ENCODE measurements at regions not wholly inside any gene's neighbourhood (a gene's known extent, or its start where the extent isn't known, plus 50 kb on each side); places are given as distances from the start of the nearest gene placed in this dataset.

DNA sequence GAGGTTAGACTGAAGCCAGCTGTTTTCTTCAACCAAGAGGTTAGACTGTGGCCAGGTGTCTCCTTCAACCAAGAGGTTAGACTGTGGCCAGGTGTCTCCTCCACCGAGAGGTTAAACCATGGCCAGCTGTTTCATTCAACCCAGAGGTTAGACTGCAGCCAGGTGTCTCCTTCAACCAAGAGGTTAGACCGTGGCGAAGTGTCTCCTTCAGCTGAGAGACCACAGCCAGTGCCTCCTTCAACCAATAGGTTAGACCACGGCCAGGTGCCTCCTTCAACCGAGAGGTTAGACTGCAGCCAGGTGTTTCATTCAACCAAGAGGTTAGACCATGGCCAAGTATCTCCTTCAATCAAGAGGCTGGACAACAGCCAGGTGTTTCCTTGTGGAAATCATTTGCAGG is 498.1 kb downstream of the TBC1D22A start:
- no peaks in the 10 kb centered on the region for H3K9me2 ChIP-seq (replicated peaks; ENCODE audit: low read depth, low read length)
- H3K4me2 ChIP-seq (ENCODE audit: low read depth, low read length, poor library complexity, severe bottlenecking) = no peak overlapping the region
- peaks cover 8% of the 10 kb centered on the region; the same call in 1 of the 2 replicates for H3K9me3 ChIP-seq (ENCODE audit: insufficient read depth, low read depth, low read length)
- no peaks in the 10 kb centered on the region for H3K36me3 ChIP-seq (ENCODE audit: insufficient read depth, low read length)
- H4K20me1 ChIP-seq (ENCODE audit: insufficient read depth, low read length, poor library complexity, severe bottlenecking) = no peaks in the 10 kb centered on the region
- no peaks in the 10 kb centered on the region for H3K27me3 ChIP-seq (ENCODE audit: insufficient read depth, low read length, poor library complexity, severe bottlenecking)
- no peak overlapping the region for H2AFZ ChIP-seq (ENCODE audit: low read length)
- no peak for TF ChIP-seq EZH2phosphoT487 (IDR thresholded peaks at IDR 0.05; ENCODE audit: borderline replicate concordance)
- TF ChIP-seq, protein P1, sequence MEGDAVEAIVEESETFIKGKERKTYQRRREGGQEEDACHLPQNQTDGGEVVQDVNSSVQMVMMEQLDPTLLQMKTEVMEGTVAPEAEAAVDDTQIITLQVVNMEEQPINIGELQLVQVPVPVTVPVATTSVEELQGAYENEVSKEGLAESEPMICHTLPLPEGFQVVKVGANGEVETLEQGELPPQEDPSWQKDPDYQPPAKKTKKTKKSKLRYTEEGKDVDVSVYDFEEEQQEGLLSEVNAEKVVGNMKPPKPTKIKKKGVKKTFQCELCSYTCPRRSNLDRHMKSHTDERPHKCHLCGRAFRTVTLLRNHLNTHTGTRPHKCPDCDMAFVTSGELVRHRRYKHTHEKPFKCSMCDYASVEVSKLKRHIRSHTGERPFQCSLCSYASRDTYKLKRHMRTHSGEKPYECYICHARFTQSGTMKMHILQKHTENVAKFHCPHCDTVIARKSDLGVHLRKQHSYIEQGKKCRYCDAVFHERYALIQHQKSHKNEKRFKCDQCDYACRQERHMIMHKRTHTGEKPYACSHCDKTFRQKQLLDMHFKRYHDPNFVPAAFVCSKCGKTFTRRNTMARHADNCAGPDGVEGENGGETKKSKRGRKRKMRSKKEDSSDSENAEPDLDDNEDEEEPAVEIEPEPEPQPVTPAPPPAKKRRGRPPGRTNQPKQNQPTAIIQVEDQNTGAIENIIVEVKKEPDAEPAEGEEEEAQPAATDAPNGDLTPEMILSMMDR (conservative IDR thresholded peaks at IDR 0.05; ENCODE audit: low read length) = no peak
- no peaks in the 10 kb centered on the region for H3K4me1 ChIP-seq (ENCODE audit: insufficient read depth, low read length, poor library complexity, severe bottlenecking)
- no peak overlapping the region for H3K4me3 ChIP-seq (ENCODE audit: low read length, poor library complexity, severe bottlenecking)
- no peaks in the 10 kb centered on the region for H3F3A ChIP-seq (ENCODE audit: low read depth)
- H3K79me2 ChIP-seq (ENCODE audit: insufficient read depth, low read length) = no peaks in the 10 kb centered on the region
- H3K9ac ChIP-seq (ENCODE audit: low read depth, low read length, poor library complexity, severe bottlenecking) = no peak overlapping the region

DNA sequence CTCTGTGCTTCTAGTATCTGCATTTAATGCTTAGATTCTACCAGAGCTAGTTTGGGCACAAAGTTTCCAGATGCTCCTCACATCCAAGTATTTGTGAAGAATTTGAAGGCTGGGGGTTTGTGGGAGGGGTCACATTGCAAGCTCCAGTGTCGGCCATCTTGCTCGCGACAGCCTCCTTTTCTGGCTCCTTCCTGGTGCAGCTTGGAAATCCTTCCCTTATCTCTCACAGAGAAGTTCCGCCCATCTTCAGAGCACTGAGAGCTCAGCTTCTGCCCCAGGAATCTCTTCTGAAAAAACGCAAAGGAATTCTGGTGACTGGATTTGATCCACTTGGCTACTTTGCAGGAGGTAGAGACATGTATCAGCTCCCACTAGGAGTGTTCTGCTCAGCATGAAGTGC is 497.5 kb downstream of the TBC1D22A start:
- no peak for TF ChIP-seq EZH2phosphoT487 (IDR thresholded peaks at IDR 0.05; ENCODE audit: borderline replicate concordance)
- TF ChIP-seq, protein P1 (conservative IDR thresholded peaks at IDR 0.05; ENCODE audit: low read length) = no peak
- no peak overlapping the region for H3K9ac ChIP-seq (ENCODE audit: low read depth, low read length, poor library complexity, severe bottlenecking)
- no peak overlapping the region for H3K4me3 ChIP-seq (ENCODE audit: low read length, poor library complexity, severe bottlenecking)
- no peaks in the 10 kb centered on the region for H3K36me3 ChIP-seq (ENCODE audit: insufficient read depth, low read length)
- no peaks in the 10 kb centered on the region for H3K9me2 ChIP-seq (replicated peaks; ENCODE audit: low read depth, low read length)
- H3K4me1 ChIP-seq (ENCODE audit: insufficient read depth, low read length, poor library complexity, severe bottlenecking) = no peaks in the 10 kb centered on the region
- H3K9me3 ChIP-seq (ENCODE audit: insufficient read depth, low read depth, low read length) = peaks cover 8% of the 10 kb centered on the region; the same call in 1 of the 2 replicates
- no peak overlapping the region for H2AFZ ChIP-seq (ENCODE audit: low read length)
- H3F3A ChIP-seq (ENCODE audit: low read depth) = no peaks in the 10 kb centered on the region
- no peaks in the 10 kb centered on the region for H4K20me1 ChIP-seq (ENCODE audit: insufficient read depth, low read length, poor library complexity, severe bottlenecking)
- H3K4me2 ChIP-seq (ENCODE audit: low read depth, low read length, poor library complexity, severe bottlenecking) = no peak overlapping the region
- no peaks in the 10 kb centered on the region for H3K27me3 ChIP-seq (ENCODE audit: insufficient read depth, low read length, poor library complexity, severe bottlenecking)
- H3K79me2 ChIP-seq (ENCODE audit: insufficient read depth, low read length) = no peaks in the 10 kb centered on the region

DNA sequence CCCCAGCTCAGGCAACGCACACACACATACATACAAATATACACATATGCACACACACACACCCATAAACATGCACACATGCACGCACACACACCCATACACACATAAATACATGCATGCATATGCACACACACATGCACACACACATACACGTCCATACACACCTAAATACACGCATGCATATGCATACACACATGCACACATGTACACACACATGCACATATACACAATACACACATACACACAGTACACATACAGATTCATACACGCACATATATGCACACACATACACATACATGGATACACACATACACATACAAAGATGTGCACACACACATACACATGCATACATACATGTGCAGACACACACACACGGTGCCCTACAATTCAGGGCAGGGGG is 496.6 kb downstream of the TBC1D22A start:
- peaks cover 8% of the 10 kb centered on the region; the same call in 1 of the 2 replicates for H3K9me3 ChIP-seq (ENCODE audit: insufficient read depth, low read depth, low read length)
- no peak overlapping the region for H3K4me2 ChIP-seq (ENCODE audit: low read depth, low read length, poor library complexity, severe bottlenecking)
- H3K36me3 ChIP-seq (ENCODE audit: insufficient read depth, low read length) = no peaks in the 10 kb centered on the region
- H4K20me1 ChIP-seq (ENCODE audit: insufficient read depth, low read length, poor library complexity, severe bottlenecking) = no peaks in the 10 kb centered on the region
- H3K9ac ChIP-seq (ENCODE audit: low read depth, low read length, poor library complexity, severe bottlenecking) = no peak overlapping the region
- TF ChIP-seq, protein P1 (conservative IDR thresholded peaks at IDR 0.05; ENCODE audit: low read length) = no peak
- TF ChIP-seq EZH2phosphoT487 (IDR thresholded peaks at IDR 0.05; ENCODE audit: borderline replicate concordance) = no peak
- no peaks in the 10 kb centered on the region for H3F3A ChIP-seq (ENCODE audit: low read depth)
- H3K9me2 ChIP-seq (replicated peaks; ENCODE audit: low read depth, low read length) = no peaks in the 10 kb centered on the region
- H3K4me1 ChIP-seq (ENCODE audit: insufficient read depth, low read length, poor library complexity, severe bottlenecking) = no peaks in the 10 kb centered on the region
- no peak overlapping the region for H3K4me3 ChIP-seq (ENCODE audit: low read length, poor library complexity, severe bottlenecking)
- no peak overlapping the region for H2AFZ ChIP-seq (ENCODE audit: low read length)
- no peaks in the 10 kb centered on the region for H3K27me3 ChIP-seq (ENCODE audit: insufficient read depth, low read length, poor library complexity, severe bottlenecking)
- no peaks in the 10 kb centered on the region for H3K79me2 ChIP-seq (ENCODE audit: insufficient read depth, low read length)
